ENCODE measurements at regions not wholly inside any gene's neighbourhood (a gene's known extent, or its start where the extent isn't known, plus 50 kb on each side); places are given as distances from the start of the nearest gene placed in this dataset.

DNA sequence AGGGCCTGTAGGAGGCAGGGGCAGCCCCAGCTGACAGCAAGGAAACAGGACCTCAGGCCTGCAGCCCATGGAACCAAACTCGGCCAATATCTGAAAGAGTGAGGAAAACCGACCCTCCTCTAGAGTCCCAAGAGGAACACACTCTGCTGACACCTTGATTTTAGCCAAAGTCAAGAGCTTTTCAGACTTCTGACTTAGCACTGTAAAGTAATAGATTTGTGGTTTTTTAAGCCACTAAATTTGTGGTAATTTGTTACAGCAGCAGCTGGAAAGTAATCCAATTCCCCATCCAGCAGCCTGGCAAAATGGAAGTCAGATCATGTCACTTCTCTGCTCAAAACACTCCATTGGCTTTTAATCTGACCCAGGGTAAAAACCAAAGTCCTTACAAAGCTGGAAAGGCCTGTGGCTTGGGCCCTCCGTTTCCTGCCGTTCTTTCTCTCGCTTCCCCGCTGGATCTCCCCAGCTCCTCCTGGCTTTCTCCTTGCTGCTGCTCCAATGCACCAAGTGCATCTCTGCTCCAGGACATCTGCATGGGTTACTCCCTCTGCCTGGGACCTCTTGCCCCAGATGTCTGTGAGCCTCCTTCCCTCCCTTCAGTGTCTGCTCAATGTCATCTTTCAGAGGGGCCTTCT is 79.0 kb downstream of the C5orf15 start:
- Mint-ChIP-seq H3K9me3 (ENCODE audit: low read depth) (no peaks in the 10 kb centered on the region), H3K4me3 (ENCODE audit: unreplicated experiment) (no peak overlapping the region), H3K27me3 (ENCODE audit: low read depth) (no peaks in the 10 kb centered on the region), H3K27ac (ENCODE audit: unreplicated experiment) (no peak overlapping the region), H3K4me1 (ENCODE audit: low read depth) (peaks cover 19% of the 10 kb centered on the region), H3K36me3 (ENCODE audit: low read depth) (no peaks in the 10 kb centered on the region)
- no peak for DNase-seq (ENCODE audit: low spot score)
- TF ChIP-seq CTCF (IDR thresholded peaks at IDR 0.05), result no peak

DNA sequence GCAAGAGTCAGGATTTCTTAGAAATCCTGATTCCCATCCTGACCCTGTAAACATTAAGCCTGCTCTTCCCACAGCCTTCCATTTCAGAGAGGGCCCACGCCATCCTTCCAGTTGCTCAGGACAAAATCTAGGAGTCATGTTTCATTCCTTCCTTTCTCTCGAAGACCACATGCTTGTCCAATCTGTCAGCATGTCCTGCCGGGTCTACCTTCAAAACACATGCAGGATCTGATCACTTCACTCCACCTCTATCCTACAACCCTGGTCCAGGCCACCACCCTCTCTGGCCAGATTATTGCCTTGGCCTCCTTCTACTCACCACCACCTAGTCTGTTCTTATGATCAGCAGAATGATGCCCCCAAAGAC is 79.8 kb downstream of the C5orf15 start:
- H3K27ac Mint-ChIP-seq (ENCODE audit: unreplicated experiment), result no peak overlapping the region
- no peak for TF ChIP-seq CTCF (IDR thresholded peaks at IDR 0.05)
- no peaks in the 10 kb centered on the region for H3K36me3 Mint-ChIP-seq (ENCODE audit: low read depth)
- H3K4me1 Mint-ChIP-seq (ENCODE audit: low read depth), result peaks cover 20% of the 10 kb centered on the region
- peak; percentile 38 for DNase-seq (ENCODE audit: low spot score)
- H3K27me3 Mint-ChIP-seq (ENCODE audit: low read depth), result no peaks in the 10 kb centered on the region
- no peaks in the 10 kb centered on the region for H3K9me3 Mint-ChIP-seq (ENCODE audit: low read depth)
- H3K4me3 Mint-ChIP-seq (ENCODE audit: unreplicated experiment), result no peak overlapping the region

DNA sequence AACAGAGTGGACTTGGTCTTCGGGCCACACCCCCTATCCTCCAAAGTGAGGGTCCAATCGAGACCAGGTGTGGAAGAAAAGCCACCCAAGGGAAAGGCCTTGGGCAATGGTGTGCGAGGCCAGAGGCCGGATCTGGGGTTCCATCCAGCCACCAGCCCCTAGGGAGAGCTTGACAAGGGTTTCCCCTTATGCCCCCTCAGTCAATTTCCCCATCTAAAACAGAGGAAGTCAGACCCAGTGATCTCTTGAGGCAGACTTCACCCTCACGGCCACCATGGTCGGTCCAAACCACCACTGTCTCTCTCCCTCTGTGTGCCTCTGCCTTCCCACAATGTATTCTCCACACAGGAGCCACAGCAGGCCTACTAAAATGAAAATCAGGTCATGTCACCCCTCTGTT is 82.9 kb downstream of the C5orf15 start:
- peak; percentile 46 for DNase-seq (ENCODE audit: low spot score)
- Mint-ChIP-seq H3K36me3 (ENCODE audit: low read depth) (no peaks in the 10 kb centered on the region), H3K27me3 (ENCODE audit: low read depth) (no peaks in the 10 kb centered on the region), H3K9me3 (ENCODE audit: low read depth) (no peaks in the 10 kb centered on the region), H3K27ac (ENCODE audit: unreplicated experiment) (no peak overlapping the region), H3K4me1 (ENCODE audit: low read depth) (peaks cover 25% of the 10 kb centered on the region), H3K4me3 (ENCODE audit: unreplicated experiment) (no peak overlapping the region)
- no peak for TF ChIP-seq CTCF (IDR thresholded peaks at IDR 0.05)

DNA sequence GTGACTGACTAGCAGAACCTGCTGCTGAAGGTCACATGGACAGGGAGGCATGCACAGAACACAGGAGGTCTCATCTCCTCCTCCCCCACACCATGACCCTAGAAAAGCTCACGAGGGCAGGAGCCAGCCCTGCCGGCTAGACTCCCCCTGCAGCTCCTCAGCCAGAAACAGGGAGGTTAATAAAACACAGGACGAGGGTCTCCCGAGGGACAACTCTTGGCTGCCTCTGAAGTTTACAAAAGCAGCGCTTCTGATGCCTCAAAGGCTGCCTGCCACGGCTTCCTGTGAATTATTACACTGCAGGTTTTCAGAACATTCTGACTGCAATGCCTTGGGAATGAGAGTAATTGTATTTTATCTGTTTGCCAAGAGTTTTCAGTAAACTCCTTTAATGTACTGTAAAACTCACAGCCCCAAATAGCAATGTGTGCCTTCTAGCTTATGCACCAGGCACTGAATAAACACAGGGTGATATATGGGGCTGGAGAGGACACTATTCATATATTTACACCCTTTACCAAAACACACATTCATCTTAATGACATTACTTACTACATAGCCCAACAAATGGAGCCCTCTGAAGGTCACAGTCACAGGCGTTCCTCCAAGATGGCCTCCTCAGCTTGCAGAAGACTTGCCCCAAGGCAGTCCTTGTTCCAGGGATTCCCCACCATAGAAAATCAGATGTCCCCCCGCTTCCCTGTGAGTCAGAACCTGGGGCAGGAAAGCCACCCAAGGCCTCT is 83.7 kb downstream of the C5orf15 start:
- no peaks in the 10 kb centered on the region for H3K36me3 Mint-ChIP-seq (ENCODE audit: low read depth)
- H3K27ac Mint-ChIP-seq (ENCODE audit: unreplicated experiment), result peak overlapping the region; percentile 64
- H3K9me3 Mint-ChIP-seq (ENCODE audit: low read depth), result no peaks in the 10 kb centered on the region

GRCh38 chr5:133883916-133884315 is 84.5 kb downstream of the C5orf15 start:
- Mint-ChIP-seq H3K36me3 (ENCODE audit: low read depth) (no peaks in the 10 kb centered on the region), H3K4me1 (ENCODE audit: low read depth) (peaks cover 25% of the 10 kb centered on the region), H3K27ac (ENCODE audit: unreplicated experiment) (no peak overlapping the region), H3K27me3 (ENCODE audit: low read depth) (no peaks in the 10 kb centered on the region), H3K4me3 (ENCODE audit: unreplicated experiment) (no peak overlapping the region), H3K9me3 (ENCODE audit: low read depth) (no peaks in the 10 kb centered on the region)
- TF ChIP-seq CTCF (IDR thresholded peaks at IDR 0.05), result no peak
- peak; percentile 48 for DNase-seq (ENCODE audit: low spot score)

More for the DNA sequence above, 83.7 kb downstream of the C5orf15 start:
- H3K4me1 Mint-ChIP-seq (ENCODE audit: low read depth), result peaks cover 25% of the 10 kb centered on the region
- peak; percentile 48 for DNase-seq (ENCODE audit: low spot score)
- no peaks in the 10 kb centered on the region for H3K27me3 Mint-ChIP-seq (ENCODE audit: low read depth)
- no peak overlapping the region for H3K4me3 Mint-ChIP-seq (ENCODE audit: unreplicated experiment)
- no peak for TF ChIP-seq CTCF (IDR thresholded peaks at IDR 0.05)

All from chondrocyte (in vitro differentiated cells).